CD4-positive, CD25-positive, alpha-beta regulatory T cell (primary cell): ENCODE measurements at regions not wholly inside any gene's neighbourhood (a gene's known extent, or its start where the extent isn't known, plus 50 kb on each side); places are given as distances from the start of the nearest gene placed in this dataset.

Experiments
- ATAC-seq, 2 donors: fragments of 150-1000 bp; cut with Tn5 transposase; one replicate each; pipeline ENCODE4 v1.10.0; 2021; ENCODE audit warnings: low read depth in 2 of 2, moderate number of reproducible peaks in 2 of 2, moderate library complexity in 1 of 2
- DNase-seq, 3 donors: peaks; one replicate each; pipeline versions ENCODE4 v3.0.0 to v3.0.0-alpha.2; 2012 to 2022; ENCODE audit warnings: mixed read lengths in 1 of 3
- H3K27ac ChIP-seq: one replicate; pipeline ENCODE4 v1.7.0; 2013; ENCODE audit warnings: mild to moderate bottlenecking, low read length; ENCODE audit not compliant: insufficient read depth, poor library complexity, severe bottlenecking
- H3K27me3 ChIP-seq: one replicate; pipeline ENCODE4 v1.7.0; 2013; ENCODE audit warnings: low read length; ENCODE audit not compliant: control insufficient read depth, insufficient read depth
- H3K36me3 ChIP-seq: one replicate; pipeline ENCODE4 v1.7.0; 2013; ENCODE audit warnings: mild to moderate bottlenecking, low read length, moderate library complexity; ENCODE audit not compliant: control insufficient read depth, insufficient read depth
- H3K4me1 ChIP-seq: 2 replicates; pipeline ENCODE4 v1.7.0; 2013; ENCODE audit warnings: mild to moderate bottlenecking, low read length; ENCODE audit not compliant: insufficient read depth, control insufficient read depth, poor library complexity, severe bottlenecking
- H3K4me3 ChIP-seq: one replicate; pipeline ENCODE4 v1.7.0; 2013; ENCODE audit warnings: low read depth, mild to moderate bottlenecking, low read length, moderate library complexity
- H3K9me3 ChIP-seq, 2 experiments: 1 replicate in 1 of 2; 2 replicates in 1 of 2; pipeline ENCODE4 v1.7.0; 2013; ENCODE audit warnings: low read length in 2 of 2, mild to moderate bottlenecking in 1 of 2, moderate library complexity in 1 of 2; ENCODE audit not compliant: control insufficient read depth in 2 of 2
- H3K27ac Mint-ChIP-seq, 3 donors: one replicate each; pipeline ENCODE4 v1.8.0; 2020 to 2022; ENCODE audit warnings: mild to moderate bottlenecking in 3 of 3, mixed read lengths in 3 of 3, moderate library complexity in 2 of 3
- H3K27me3 Mint-ChIP-seq: one replicate; pipeline ENCODE4 v1.8.0; 2022; ENCODE audit warnings: mild to moderate bottlenecking, mixed read lengths
- H3K36me3 Mint-ChIP-seq: one replicate; pipeline ENCODE4 v1.8.0; 2020; ENCODE audit warnings: mixed read lengths
- H3K4me1 Mint-ChIP-seq, 4 donors: one replicate each; pipeline ENCODE4 v1.8.0; 2020 to 2022; ENCODE audit warnings: mixed read lengths in 4 of 4, mild to moderate bottlenecking in 1 of 4
- H3K4me3 Mint-ChIP-seq, 4 donors: one replicate each; pipeline ENCODE4 v1.8.0; 2020 to 2022; ENCODE audit warnings: mild to moderate bottlenecking in 4 of 4, mixed read lengths in 4 of 4, moderate library complexity in 3 of 4
- H3K9me3 Mint-ChIP-seq, 7 donors: one replicate each; pipeline ENCODE4 v1.8.0; 2020 to 2022; ENCODE audit warnings: mixed read lengths in 7 of 7, mild to moderate bottlenecking in 3 of 7, moderate library complexity in 2 of 7

GRCh38 chr18:42137693-42138375 lies 182.8 kb downstream of the PIK3C3 start:
- peaks cover 0 to 18% (median 8%) of the 10 kb centered on the region in 7 donors for H3K9me3 Mint-ChIP-seq
- H3K4me1 Mint-ChIP-seq, result no peaks in the 10 kb centered on the region
- no peak for DNase-seq
- H3K27me3 ChIP-seq, result no peaks in the 10 kb centered on the region
- H3K9me3 ChIP-seq, result peaks cover 13 to 19% of the 10 kb centered on the region in 2 experiments
- H3K36me3 ChIP-seq, result no peaks in the 10 kb centered on the region
- no peak overlapping the region for H3K4me3 Mint-ChIP-seq
- no peaks in the 10 kb centered on the region for H3K36me3 Mint-ChIP-seq
- no peak overlapping the region for H3K4me3 ChIP-seq
- H3K4me1 ChIP-seq, result no peaks in the 10 kb centered on the region
- H3K27ac ChIP-seq, result no peak overlapping the region
- no peak overlapping the region for H3K27ac Mint-ChIP-seq
- no peak for ATAC-seq
- peaks cover 5% of the 10 kb centered on the region for H3K27me3 Mint-ChIP-seq

- Mint-ChIP-seq H3K36me3 (no peaks in the 10 kb centered on the region), H3K4me1 (no peaks in the 10 kb centered on the region), H3K27me3 (peaks cover 5% of the 10 kb centered on the region), H3K4me3 (no peak overlapping the region), H3K9me3 (peaks cover 2 to 29% (median 7%) of the 10 kb centered on the region in 7 donors), H3K27ac (no peak overlapping the region)
- Histone ChIP-seq H3K4me3 (no peak overlapping the region), H3K9me3 (peaks cover 13 to 19% of the 10 kb centered on the region in 2 experiments), H3K36me3 (no peaks in the 10 kb centered on the region), H3K4me1 (no peaks in the 10 kb centered on the region), H3K27me3 (no peaks in the 10 kb centered on the region), H3K27ac (no peak overlapping the region)
- DNase-seq (no peak), ATAC-seq (no peak)
Observed at GRCh38 chr18:42141439-42141838, 186.4 kb downstream of the PIK3C3 start.

GRCh38 chr18:42155024-42155423 lies 200.0 kb downstream of the PIK3C3 start:
- Mint-ChIP-seq H3K4me1 (no peaks in the 10 kb centered on the region), H3K9me3 (peaks cover 0 to 7% (median 0%) of the 10 kb centered on the region in 7 donors), H3K36me3 (no peaks in the 10 kb centered on the region), H3K27me3 (no peaks in the 10 kb centered on the region), H3K27ac (no peak overlapping the region), H3K4me3 (no peak overlapping the region)
- no peak overlapping the region for H3K4me3 ChIP-seq
- DNase-seq (no peak), ATAC-seq (no peak)
- no peaks in the 10 kb centered on the region for H3K36me3 ChIP-seq
- no peak overlapping the region for H3K27ac ChIP-seq
- H3K27me3 ChIP-seq, result no peaks in the 10 kb centered on the region
- no peaks in the 10 kb centered on the region for H3K4me1 ChIP-seq
- no peaks in the 10 kb centered on the region for H3K9me3 ChIP-seq

- H3K27ac Mint-ChIP-seq, result no peak overlapping the region
- H3K9me3 Mint-ChIP-seq, result peaks cover 0 to 6% (median 0%) of the 10 kb centered on the region in 7 donors
- H3K4me3 ChIP-seq, result no peak overlapping the region
- no peaks in the 10 kb centered on the region for H3K9me3 ChIP-seq
- H3K4me3 Mint-ChIP-seq, result no peak overlapping the region
- H3K4me1 ChIP-seq, result no peaks in the 10 kb centered on the region
- H3K27me3 Mint-ChIP-seq, result no peaks in the 10 kb centered on the region
- no peaks in the 10 kb centered on the region for H3K4me1 Mint-ChIP-seq
- no peaks in the 10 kb centered on the region for H3K27me3 ChIP-seq
- ATAC-seq (no peak), DNase-seq (no peak)
- no peaks in the 10 kb centered on the region for H3K36me3 Mint-ChIP-seq
- no peaks in the 10 kb centered on the region for H3K36me3 ChIP-seq
- H3K27ac ChIP-seq, result no peak overlapping the region
Observed at GRCh38 chr18:42156281-42156680, 201.2 kb downstream of the PIK3C3 start.

GRCh38 chr18:42157420-42157819 lies 202.4 kb downstream of the PIK3C3 start:
- no peak for ATAC-seq
- DNase-seq, result no peak
- H3K36me3 Mint-ChIP-seq, result no peaks in the 10 kb centered on the region
- H3K4me3 ChIP-seq, result no peak overlapping the region
- no peak overlapping the region for H3K27ac ChIP-seq
- no peak overlapping the region for H3K4me3 Mint-ChIP-seq
- no peaks in the 10 kb centered on the region for H3K27me3 ChIP-seq
- H3K4me1 ChIP-seq, result no peaks in the 10 kb centered on the region
- H3K4me1 Mint-ChIP-seq, result no peaks in the 10 kb centered on the region
- no peak overlapping the region for H3K27ac Mint-ChIP-seq
- H3K9me3 ChIP-seq, result no peaks in the 10 kb centered on the region
- H3K36me3 ChIP-seq, result no peaks in the 10 kb centered on the region
- H3K9me3 Mint-ChIP-seq, result peaks cover 0 to 2% (median 0%) of the 10 kb centered on the region in 7 donors
- H3K27me3 Mint-ChIP-seq, result no peaks in the 10 kb centered on the region

- H3K27me3 Mint-ChIP-seq, result no peaks in the 10 kb centered on the region
- Histone ChIP-seq H3K4me3 (no peak overlapping the region), H3K36me3 (no peaks in the 10 kb centered on the region), H3K9me3 (no peaks in the 10 kb centered on the region), H3K4me1 (no peaks in the 10 kb centered on the region), H3K27ac (no peak overlapping the region), H3K27me3 (no peaks in the 10 kb centered on the region)
- H3K4me1 Mint-ChIP-seq, result no peaks in the 10 kb centered on the region
- ATAC-seq (no peak), DNase-seq (no peak)
- no peaks in the 10 kb centered on the region for H3K36me3 Mint-ChIP-seq
- no peak overlapping the region for H3K27ac Mint-ChIP-seq
- H3K9me3 Mint-ChIP-seq, result peaks cover 0 to 2% (median 0%) of the 10 kb centered on the region in 7 donors
- no peak overlapping the region for H3K4me3 Mint-ChIP-seq
Observed at GRCh38 chr18:42157878-42158277, 202.8 kb downstream of the PIK3C3 start.

- Mint-ChIP-seq H3K27me3 (no peaks in the 10 kb centered on the region), H3K4me1 (no peaks in the 10 kb centered on the region), H3K9me3 (peaks cover 0 to 2% (median 0%) of the 10 kb centered on the region in 7 donors), H3K4me3 (no peak overlapping the region), H3K27ac (no peak overlapping the region), H3K36me3 (no peaks in the 10 kb centered on the region)
- H3K9me3 ChIP-seq, result no peaks in the 10 kb centered on the region
- H3K27me3 ChIP-seq, result no peaks in the 10 kb centered on the region
- no peak overlapping the region for H3K4me3 ChIP-seq
- ATAC-seq (no peak), DNase-seq (no peak)
- H3K4me1 ChIP-seq, result no peaks in the 10 kb centered on the region
- H3K36me3 ChIP-seq, result no peaks in the 10 kb centered on the region
- no peak overlapping the region for H3K27ac ChIP-seq
Observed at GRCh38 chr18:42159146-42159545, 204.1 kb downstream of the PIK3C3 start.

GRCh38 chr18:42163321-42163720 lies 208.3 kb downstream of the PIK3C3 start:
- no peaks in the 10 kb centered on the region for H3K27me3 ChIP-seq
- peaks cover 0 to 1% (median 0%) of the 10 kb centered on the region in 7 donors for H3K9me3 Mint-ChIP-seq
- no peak for DNase-seq

More at GRCh38 chr18:42163321-42163720, 208.3 kb downstream of the PIK3C3 start:
- no peaks in the 10 kb centered on the region for H3K9me3 ChIP-seq
- H3K4me1 Mint-ChIP-seq, result no peaks in the 10 kb centered on the region
- no peaks in the 10 kb centered on the region for H3K27me3 Mint-ChIP-seq
- H3K27ac Mint-ChIP-seq, result no peak overlapping the region
- H3K4me3 Mint-ChIP-seq, result no peak overlapping the region
- H3K4me3 ChIP-seq, result no peak overlapping the region
- no peak overlapping the region for H3K27ac ChIP-seq
- no peak for ATAC-seq
- H3K36me3 ChIP-seq, result no peaks in the 10 kb centered on the region
- H3K36me3 Mint-ChIP-seq, result no peaks in the 10 kb centered on the region
- H3K4me1 ChIP-seq, result no peaks in the 10 kb centered on the region
